Keratinocyte (primary cell): ENCODE measurements at regions not wholly inside any gene's neighbourhood (a gene's known extent, or its start where the extent isn't known, plus 50 kb on each side); places are given as distances from the start of the nearest gene placed in this dataset.

ENCODE experiments used
- DNase-seq: peaks from one replicate; pipeline ENCODE4 v3.0.0-alpha.2; 2011; ENCODE audit warnings: low read depth, missing footprints, low spot score
- FAIRE-seq: peaks from 2 replicates; lab custom pipeline; 2011; peaks lifted over from hg19 to GRCh38; lab: Jason Lieb, UNC
- H2AFZ ChIP-seq: 2 replicates; pipeline ENCODE4 v1.6.0; 2012; ENCODE audit warnings: low read length, control low read depth, inconsistent platforms; ENCODE audit not compliant: control insufficient read depth
- H3K27ac ChIP-seq: 2 replicates; pipeline ENCODE4 v1.5.1; 2011; ENCODE audit warnings: low read length; ENCODE audit not compliant: control insufficient read depth, insufficient read depth
- H3K27me3 ChIP-seq: 3 replicates; pipeline ENCODE4 v1.6.0; 2011; ENCODE audit warnings: low read length; ENCODE audit not compliant: control insufficient read depth, insufficient read depth; ENCODE audit errors: extremely low read depth
- H3K36me3 ChIP-seq, 2 experiments: 2 replicates in 1 of 2; 3 replicates in 1 of 2; pipeline ENCODE4 v1.5.1; 2011; ENCODE audit warnings: low read length in 2 of 2, mild to moderate bottlenecking in 1 of 2; ENCODE audit not compliant: control insufficient read depth in 2 of 2, insufficient read depth in 2 of 2; ENCODE audit errors: extremely low read depth in 1 of 2
- H3K4me1 ChIP-seq: 3 replicates; pipeline ENCODE4 v1.5.1; 2011; ENCODE audit warnings: low read length; ENCODE audit not compliant: control insufficient read depth, insufficient read depth; ENCODE audit errors: extremely low read depth
- H3K4me2 ChIP-seq: 3 replicates; pipeline ENCODE4 v1.6.0; 2011; ENCODE audit warnings: low read depth, low read length; ENCODE audit not compliant: control insufficient read depth, insufficient read depth; ENCODE audit errors: extremely low read depth
- H3K4me3 ChIP-seq, 3 experiments: fragments of 200-600 bp in 1 of 3; sonication (generic) in 1 of 3; 2 replicates in 2 of 3; 3 replicates in 1 of 3; pipeline ENCODE4 v1.5.1; 2011 to 2016; ENCODE audit warnings: low read length in 3 of 3, mild to moderate bottlenecking in 3 of 3, control low read depth in 2 of 3, inconsistent platforms in 1 of 3, low read depth in 1 of 3, mixed read lengths in 1 of 3, mixed run types in 1 of 3, moderate library complexity in 1 of 3; ENCODE audit not compliant: control insufficient read depth in 2 of 3, insufficient read depth in 2 of 3; ENCODE audit errors: extremely low read depth in 1 of 3
- H3K79me2 ChIP-seq: 2 replicates; pipeline ENCODE4 v1.6.0; 2012; ENCODE audit warnings: low read length; ENCODE audit not compliant: control insufficient read depth, insufficient read depth
- H3K9ac ChIP-seq: 3 replicates; pipeline ENCODE4 v1.6.0; 2011; ENCODE audit warnings: low read length; ENCODE audit not compliant: control insufficient read depth, insufficient read depth; ENCODE audit errors: extremely low read depth
- H3K9me1 ChIP-seq: 3 replicates; pipeline ENCODE4 v1.6.0; 2011; ENCODE audit warnings: low read length; ENCODE audit not compliant: control insufficient read depth, insufficient read depth; ENCODE audit errors: extremely low read depth
- H3K9me3 ChIP-seq: 2 replicates; pipeline ENCODE4 v1.5.1; 2012; ENCODE audit warnings: low read depth, low read length; ENCODE audit not compliant: control insufficient read depth
- H4K20me1 ChIP-seq: 3 replicates; pipeline ENCODE4 v1.6.0; 2011; ENCODE audit warnings: low read length; ENCODE audit not compliant: control insufficient read depth, insufficient read depth; ENCODE audit errors: extremely low read depth
- CTCF ChIP-seq, 3 experiments: IDR thresholded peaks in 1 of 3; conservative IDR thresholded peaks in 1 of 3; optimal IDR thresholded peaks in 1 of 3; 2 replicates in 2 of 3; 3 replicates in 1 of 3; pipeline versions ENCODE3 to v1.5.1; 2011; ENCODE audit warnings: low read length in 3 of 3, mild to moderate bottlenecking in 3 of 3, moderate library complexity in 2 of 3, control low read depth in 1 of 3, inconsistent platforms in 1 of 3; ENCODE audit not compliant: insufficient read depth in 2 of 3; ENCODE audit errors: extremely low read depth in 1 of 3
- EZH2 ChIP-seq: IDR thresholded peaks from one replicate; pipeline ENCODE4 v1.6.1; 2012; ENCODE audit warnings: inconsistent platforms, mild to moderate bottlenecking, low read length, moderate library complexity
- dilution Hi-C: fragments of 300-500 bp; cut with MboI; formaldehyde crosslinking; loops from one replicate; pipeline ENCODE4 v1.7.0; 2020; ENCODE audit warnings: low sequenced_read_pairs; ENCODE audit not compliant: extremely low pct_ligation_motif_present

GRCh38 chr4:3712112-3712805 is 53.9 kb upstream of the ADRA2C start:
- no peaks in the 10 kb centered on the region for H3K9me1 ChIP-seq
- FAIRE-seq: no peak
- dilution Hi-C loops: no loop called here
- no peak overlapping the region for H3K9ac ChIP-seq
- no peak overlapping the region for H3K4me2 ChIP-seq
- no peak overlapping the region for H3K4me3 ChIP-seq
- no peaks in the 10 kb centered on the region for H3K79me2 ChIP-seq
- no peaks in the 10 kb centered on the region for H4K20me1 ChIP-seq
- H3K27me3 ChIP-seq: peaks cover 7% of the 10 kb centered on the region
- TF ChIP-seq EZH2 (no peak), CTCF (optimal IDR thresholded peaks at IDR 0.05 in 1 of 3, IDR thresholded peaks at IDR 0.05 in 1 of 3, conservative IDR thresholded peaks at IDR 0.05 in 1 of 3; ENCODE audit: extremely low read depth in 1 of 3, insufficient read depth in 2 of 3, low read length in 3 of 3) (no peak)
- H3K27ac ChIP-seq: no peak overlapping the region
- no peaks in the 10 kb centered on the region for H3K36me3 ChIP-seq
- H3K4me1 ChIP-seq: no peaks in the 10 kb centered on the region
- H3K9me3 ChIP-seq: peaks cover 1% of the 10 kb centered on the region
- H2AFZ ChIP-seq: no peak overlapping the region
- DNase-seq: no peak

GRCh38 chr4:3711183-3712111 is 54.7 kb upstream of the ADRA2C start:
- Histone ChIP-seq H3K4me1 (no peaks in the 10 kb centered on the region), H2AFZ (no peak overlapping the region), H3K9me1 (no peaks in the 10 kb centered on the region), H3K4me3 (no peak overlapping the region), H3K36me3 (no peaks in the 10 kb centered on the region), H3K27me3 (peaks cover 7% of the 10 kb centered on the region), H4K20me1 (no peaks in the 10 kb centered on the region), H3K9me3 (peaks cover 1% of the 10 kb centered on the region), H3K27ac (no peak overlapping the region), H3K9ac (no peak overlapping the region), H3K79me2 (no peaks in the 10 kb centered on the region), H3K4me2 (no peak overlapping the region)
- DNase-seq (no peak), FAIRE-seq (no peak)
- no peak for TF ChIP-seq CTCF (optimal IDR thresholded peaks at IDR 0.05 in 1 of 3, IDR thresholded peaks at IDR 0.05 in 1 of 3, conservative IDR thresholded peaks at IDR 0.05 in 1 of 3; ENCODE audit: extremely low read depth in 1 of 3, insufficient read depth in 2 of 3, low read length in 3 of 3)
- TF ChIP-seq EZH2: no peak
- dilution Hi-C loops: no loop called here
